Neural cell (in vitro differentiated cells): ENCODE measurements at regions not wholly inside any gene's neighbourhood (a gene's known extent, or its start where the extent isn't known, plus 50 kb on each side); places are given as distances from the start of the nearest gene placed in this dataset.

ENCODE experiments used
- H2AFZ ChIP-seq: fragments of 200-600, 300-800 bp; sonication (generic), shearing (Covaris generic); 2 replicates; pipeline ENCODE4 v1.6.0; 2014; ENCODE audit warnings: low read depth, mild to moderate bottlenecking, antibody characterized with exemption, low read length, moderate library complexity
- H3F3A ChIP-seq: fragments of 200-600 bp; shearing (Covaris generic); 2 replicates; pipeline ENCODE4 v1.6.1; 2016; ENCODE audit warnings: mild to moderate bottlenecking, moderate library complexity, mixed read lengths, antibody characterized with exemption, low read length; ENCODE audit not compliant: insufficient read depth, poor library complexity, severe bottlenecking
- H3K27ac ChIP-seq: fragments of 200-600, 300-800 bp; sonication (generic), shearing (Covaris generic); 2 replicates; pipeline ENCODE4 v1.5.1; 2014; ENCODE audit warnings: mild to moderate bottlenecking, low read length, moderate library complexity
- H3K27me3 ChIP-seq: fragments of 300-800, 200-600 bp; sonication (generic), shearing (Covaris generic); 2 replicates; pipeline ENCODE4 v1.6.0; 2014; ENCODE audit warnings: mild to moderate bottlenecking, low read depth, low read length, moderate library complexity; ENCODE audit not compliant: insufficient read depth
- H3K36me3 ChIP-seq: fragments of 300-800, 200-600 bp; sonication (generic), shearing (Covaris generic); 2 replicates; pipeline ENCODE4 v1.5.1; 2014; ENCODE audit warnings: mild to moderate bottlenecking, antibody characterized with exemption, low read length, moderate library complexity; ENCODE audit not compliant: insufficient read depth
- H3K4me2 ChIP-seq: fragments of 300-800, 200-600 bp; sonication (generic), shearing (Covaris generic); 2 replicates; pipeline ENCODE4 v1.6.0; 2014; ENCODE audit warnings: mild to moderate bottlenecking, low read length
- H3K4me3 ChIP-seq: fragments of 300-800, 200-600 bp; sonication (generic), shearing (Covaris generic); 2 replicates; pipeline ENCODE4 v1.5.1; 2014; ENCODE audit warnings: mild to moderate bottlenecking, low read length, moderate library complexity
- H3K79me2 ChIP-seq: fragments of 200-600 bp; shearing (Covaris generic); replicated peaks from 2 replicates; pipeline ENCODE4 v1.6.0; 2014; ENCODE audit warnings: mild to moderate bottlenecking, low read length, moderate library complexity; ENCODE audit not compliant: insufficient read depth
- H3K9ac ChIP-seq: fragments of 300-800, 200-600 bp; sonication (generic), shearing (Covaris generic); 2 replicates; pipeline ENCODE4 v1.6.1; 2016; ENCODE audit warnings: mild to moderate bottlenecking, low read length, mixed read lengths
- H3K9me2 ChIP-seq: fragments of 200-600 bp; shearing (Covaris generic); 2 replicates; pipeline ENCODE4 v1.6.1; 2016; ENCODE audit warnings: mild to moderate bottlenecking, low read length, mixed read lengths; ENCODE audit not compliant: insufficient read depth
- H3K9me3 ChIP-seq: fragments of 200-600, 300-800 bp; sonication (generic), shearing (Covaris generic); 2 replicates; pipeline ENCODE4 v1.6.1; 2016; ENCODE audit warnings: mild to moderate bottlenecking, mixed run types, low read length, moderate library complexity, mixed read lengths
- H4K20me1 ChIP-seq: fragments of 200-600 bp; shearing (Covaris generic); 2 replicates; pipeline ENCODE4 v1.6.1; 2016; ENCODE audit warnings: mild to moderate bottlenecking, mixed run types; ENCODE audit not compliant: insufficient read depth
- CTCF ChIP-seq: fragments of 450-650 bp; IDR thresholded peaks from 2 replicates; pipeline ENCODE4 v1.5.1; 2014; ENCODE audit warnings: antibody characterized with exemption, mild to moderate bottlenecking, moderate library complexity; ENCODE audit not compliant: poor library complexity, severe bottlenecking
- EP300 ChIP-seq: fragments of 450-650 bp; conservative IDR thresholded peaks from 2 replicates; pipeline ENCODE4 v1.6.1; 2014; ENCODE audit warnings: antibody characterized with exemption, mild to moderate bottlenecking, moderate library complexity; ENCODE audit not compliant: poor library complexity, severe bottlenecking
- EZH2 ChIP-seq: fragments of 200-600, 300-800 bp; shearing (Covaris generic), sonication (generic); IDR thresholded peaks from 2 replicates; pipeline ENCODE4 v1.6.1; 2014; ENCODE audit warnings: antibody characterized with exemption, low read length, borderline replicate concordance, mild to moderate bottlenecking; ENCODE audit not compliant: insufficient read depth, poor library complexity, severe bottlenecking
- MXI1 ChIP-seq: fragments of 450-650 bp; conservative IDR thresholded peaks from 2 replicates; pipeline ENCODE4 v1.6.1; 2014; ENCODE audit warnings: antibody characterized with exemption, mild to moderate bottlenecking; ENCODE audit not compliant: poor library complexity, severe bottlenecking
- POLR2AphosphoS5 ChIP-seq: IDR thresholded peaks from 2 replicates; pipeline ENCODE4 v1.6.1; 2012
- RAD21 ChIP-seq: fragments of 450-650 bp; conservative IDR thresholded peaks from 2 replicates; pipeline ENCODE4 v1.6.1; 2014; ENCODE audit warnings: antibody characterized with exemption, mild to moderate bottlenecking, moderate library complexity
- REST ChIP-seq: IDR thresholded peaks from 2 replicates; pipeline ENCODE4 v1.6.1; 2012; ENCODE audit warnings: borderline replicate concordance
- SMC3 ChIP-seq: fragments of 450-650 bp; conservative IDR thresholded peaks from 2 replicates; pipeline ENCODE4 v1.6.1; 2014; ENCODE audit warnings: antibody characterized with exemption, mild to moderate bottlenecking, moderate library complexity; ENCODE audit not compliant: poor library complexity
- TAF1 ChIP-seq: IDR thresholded peaks from 2 replicates; pipeline ENCODE4 v1.6.1; 2012; ENCODE audit warnings: low read depth

GRCh38 chr2:64781711-64782390 lies 128.1 kb upstream of the SERTAD2 start:
- H4K20me1 ChIP-seq: no peaks in the 10 kb centered on the region
- no peak overlapping the region for H2AFZ ChIP-seq
- no peak overlapping the region for H3K4me2 ChIP-seq

More at GRCh38 chr2:64781711-64782390, 128.1 kb upstream of the SERTAD2 start:
- H3K9ac ChIP-seq: no peak overlapping the region
- H3K9me2 ChIP-seq: no peaks in the 10 kb centered on the region
- no peak overlapping the region for H3K27ac ChIP-seq
- no peak overlapping the region for H3K4me3 ChIP-seq
- no peaks in the 10 kb centered on the region for H3K36me3 ChIP-seq
- H3F3A ChIP-seq: no peaks in the 10 kb centered on the region
- H3K27me3 ChIP-seq: no peaks in the 10 kb centered on the region
- no peaks in the 10 kb centered on the region for H3K9me3 ChIP-seq
- no peak for TF ChIP-seq POLR2AphosphoS5
- no peak for TF ChIP-seq EZH2
- TF ChIP-seq TAF1: no peak
- no peak for TF ChIP-seq EP300
- TF ChIP-seq REST: no peak
- no peak for TF ChIP-seq CTCF
- no peak for TF ChIP-seq MXI1
- no peak for TF ChIP-seq SMC3
- no peak for TF ChIP-seq RAD21
- H3K79me2 ChIP-seq: no peaks in the 10 kb centered on the region
